Left hindlimb (tissue), 1 donor: ENCODE measurements at regions not wholly inside any gene's neighbourhood (a gene's known extent, or its start where the extent isn't known, plus 50 kb on each side); places are given as distances from the start of the nearest gene placed in this dataset.
"Not testable (repeated sequence)": the region's sequence is repeated elsewhere in the genome, so short reads cannot be mapped to it uniquely, and the experiment has no call there.

ENCODE experiments used
- DNase-seq: peaks from one replicate; pipeline ENCODE4 v3.0.0-alpha.2; 2018

DNA sequence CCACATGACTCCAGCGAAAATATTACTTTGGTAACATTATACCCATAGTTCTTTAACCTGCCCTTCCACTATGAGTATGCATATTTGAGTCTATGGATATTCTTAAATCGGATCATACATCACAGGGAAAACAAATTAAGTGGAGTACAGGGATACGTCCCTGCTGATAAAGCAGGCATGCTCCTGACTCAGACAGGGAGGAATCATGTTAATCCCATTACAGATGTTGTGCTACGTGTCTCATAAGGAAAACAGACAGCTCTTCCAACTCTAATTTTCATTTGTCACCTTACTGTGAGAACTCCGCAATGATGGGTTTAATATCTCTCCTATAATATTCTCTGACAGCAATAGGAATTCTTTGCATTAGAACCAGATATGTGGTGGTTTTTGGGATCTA, 469.5 kb upstream of the POM121L12 start:
- DNase-seq, result no peak

- no peak for DNase-seq
Measured at GRCh38 chr7:52555805-52556204, 479.6 kb upstream of the POM121L12 start.

GRCh38 chr7:52547308-52547910, 488.0 kb upstream of the POM121L12 start:
- no peak for DNase-seq

DNA sequence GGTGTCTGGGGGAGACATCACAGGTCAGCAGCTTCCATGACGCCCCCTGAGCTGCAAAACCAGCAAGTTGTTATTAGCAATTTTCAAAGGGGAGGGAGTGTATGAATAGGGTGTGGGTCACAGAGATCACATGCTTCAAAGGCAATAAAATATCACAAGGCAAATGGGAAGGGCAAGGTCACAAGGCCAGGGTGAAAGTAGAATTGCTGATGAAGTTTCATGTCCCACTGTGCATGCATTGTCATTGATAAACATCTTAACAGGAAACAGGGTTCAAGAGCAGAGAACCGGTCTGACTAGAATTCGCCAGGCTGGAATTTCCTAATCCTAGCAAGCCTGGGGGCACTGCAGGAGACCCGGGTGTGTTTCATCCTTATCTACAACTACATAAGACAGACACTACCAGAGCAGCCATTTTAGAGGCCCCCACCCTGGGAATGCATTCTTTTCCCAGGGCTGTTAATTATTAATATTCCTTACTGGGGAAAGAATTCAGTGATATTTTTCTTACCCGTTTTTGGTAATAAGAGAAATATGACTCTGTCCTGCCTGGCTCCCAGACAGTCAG, 494.2 kb upstream of the POM121L12 start:
- DNase-seq, result not testable (repeated sequence)

GRCh38 chr7:52540041-52540440, 495.4 kb upstream of the POM121L12 start:
- DNase-seq, result no peak

GRCh38 chr7:52539414-52539813, 496.0 kb upstream of the POM121L12 start:
- no peak for DNase-seq

GRCh38 chr7:52537051-52537450, 498.4 kb upstream of the POM121L12 start:
- DNase-seq, result no peak

DNA sequence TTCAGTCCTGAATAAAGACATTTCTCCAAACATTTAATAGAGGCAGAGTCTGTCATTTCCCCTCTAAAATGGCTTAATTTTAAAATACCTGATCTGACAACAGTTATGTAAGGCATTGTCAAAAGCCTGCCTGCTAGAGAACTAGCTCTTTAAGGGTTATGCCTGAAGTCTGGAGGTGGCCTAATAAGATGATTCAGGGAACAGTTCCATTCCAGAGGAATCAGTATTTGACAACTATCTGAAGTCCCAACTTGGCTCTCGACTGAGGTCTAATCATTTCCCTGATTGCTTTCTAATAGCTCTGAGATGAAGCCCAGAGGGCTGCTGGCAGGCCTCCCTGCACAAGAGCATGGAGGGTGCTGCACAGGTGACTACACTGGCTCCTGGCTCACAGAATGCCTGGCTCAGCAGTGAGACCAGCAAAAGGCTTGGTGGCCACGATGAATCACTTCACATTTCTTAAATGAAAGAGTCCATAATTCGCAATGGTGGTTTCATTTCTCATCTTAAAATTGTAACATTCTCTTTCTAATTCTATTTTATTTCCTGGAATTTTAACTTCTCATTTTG, 509.6 kb upstream of the POM121L12 start:
- DNase-seq, result no peak

DNA sequence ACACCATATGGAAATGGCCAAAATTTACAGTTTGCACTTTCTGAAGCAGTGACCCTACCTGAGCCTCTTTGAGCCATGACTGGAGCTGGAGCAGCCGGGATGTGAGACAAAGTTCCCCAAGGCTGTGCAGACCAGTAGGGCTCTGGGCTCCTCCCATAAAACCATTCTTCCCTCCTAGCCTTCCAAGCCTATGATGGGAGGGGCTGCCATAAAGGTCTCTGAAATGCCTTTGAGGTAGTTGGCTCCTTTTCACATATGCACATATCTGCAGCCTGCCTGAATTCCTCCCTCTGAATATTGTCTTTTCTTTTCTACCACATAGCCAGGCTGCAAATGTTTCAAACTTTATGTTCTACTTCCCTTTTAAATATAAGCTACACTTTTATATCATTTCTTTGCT, 516.6 kb upstream of the POM121L12 start:
- DNase-seq, result no peak

- DNase-seq, result no peak
Measured at GRCh38 chr7:52512656-52513055, 522.8 kb upstream of the POM121L12 start.

GRCh38 chr7:52507546-52508255, 527.7 kb upstream of the POM121L12 start:
- DNase-seq, result no peak

DNA sequence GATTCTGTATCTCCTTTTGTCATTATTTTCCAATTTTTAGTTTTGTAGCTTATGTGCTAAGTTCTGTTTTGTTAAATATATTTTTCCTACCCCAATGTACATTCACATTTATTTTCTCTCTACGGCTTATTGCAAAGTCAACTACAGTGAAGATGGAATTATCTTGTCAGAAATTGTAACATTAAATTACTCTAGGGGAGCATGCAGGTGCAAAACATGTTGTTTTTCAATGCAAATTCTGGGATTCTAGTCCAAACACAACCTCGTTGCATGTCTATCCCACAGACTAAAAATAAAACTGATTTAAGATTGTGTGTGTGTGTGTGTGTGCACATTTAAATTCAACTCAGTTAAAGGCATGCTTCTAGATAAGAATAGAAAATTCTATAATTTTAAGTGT, 529.1 kb upstream of the POM121L12 start:
- DNase-seq, result no peak

DNA sequence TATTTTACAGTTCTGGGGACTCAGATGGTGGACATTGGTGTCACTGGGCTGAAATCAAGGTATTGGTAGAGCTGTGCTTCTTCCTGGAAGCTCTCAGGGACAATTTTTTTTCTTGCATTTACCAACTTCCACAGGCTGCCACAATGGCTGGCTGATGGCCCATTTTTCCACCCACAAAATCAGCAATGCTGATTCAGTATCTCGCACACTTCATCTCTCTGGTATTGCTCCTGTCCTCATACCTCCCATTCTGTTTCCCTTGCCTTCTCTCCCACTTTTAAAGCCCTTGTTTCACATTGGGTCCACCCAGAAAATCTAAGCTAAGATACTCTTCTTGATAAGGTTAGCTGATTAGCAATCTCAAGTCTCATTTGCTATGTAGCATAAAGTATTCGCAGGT, 530.9 kb upstream of the POM121L12 start:
- DNase-seq, result no peak

DNA sequence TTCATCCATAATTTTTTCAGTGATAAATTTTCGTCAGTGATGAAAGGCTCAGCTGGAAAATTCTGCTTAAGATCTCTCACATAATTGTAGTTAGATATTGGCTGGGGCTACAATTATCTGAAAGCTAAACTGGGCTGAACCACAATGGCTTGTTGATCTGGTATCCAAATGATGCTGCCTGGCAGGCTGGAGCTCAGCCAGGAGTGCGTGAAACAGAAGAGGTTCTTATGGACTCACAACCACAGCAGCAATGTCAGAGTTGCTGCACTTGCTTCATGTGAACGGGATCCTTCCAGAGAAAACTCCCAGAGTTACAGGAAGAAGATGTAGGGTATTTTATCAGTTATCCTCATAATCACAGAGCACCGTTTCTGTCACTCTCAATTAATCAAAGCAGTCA, 533.2 kb upstream of the POM121L12 start:
- no peak for DNase-seq

GRCh38 chr7:52501696-52502095, 533.7 kb upstream of the POM121L12 start:
- no peak for DNase-seq

GRCh38 chr7:52500841-52501240, 534.6 kb upstream of the POM121L12 start:
- no peak for DNase-seq

GRCh38 chr7:52498366-52498765, 537.1 kb upstream of the POM121L12 start:
- DNase-seq, result peak; percentile 45

- no peak for DNase-seq
Measured at GRCh38 chr7:52486267-52486666, 549.2 kb upstream of the POM121L12 start.

DNA sequence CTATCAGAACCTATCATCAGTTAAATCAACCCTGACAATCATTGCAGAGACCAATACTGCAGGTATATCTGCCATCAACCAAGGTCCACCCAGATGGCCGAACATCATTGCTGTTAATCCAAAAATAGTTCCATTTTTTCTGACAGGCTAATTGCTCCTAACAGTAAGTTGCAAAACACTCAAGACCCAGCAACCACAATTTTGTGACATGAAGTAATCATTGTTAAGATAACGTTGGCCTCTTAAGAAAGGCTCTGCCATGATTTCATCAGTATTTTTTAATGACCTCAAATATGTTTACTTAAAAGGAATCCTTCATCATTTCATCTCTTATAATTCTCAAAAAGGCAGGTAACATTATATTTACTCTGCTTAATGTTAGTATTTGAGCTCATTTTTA, 553.4 kb upstream of the POM121L12 start:
- DNase-seq, result no peak

DNA sequence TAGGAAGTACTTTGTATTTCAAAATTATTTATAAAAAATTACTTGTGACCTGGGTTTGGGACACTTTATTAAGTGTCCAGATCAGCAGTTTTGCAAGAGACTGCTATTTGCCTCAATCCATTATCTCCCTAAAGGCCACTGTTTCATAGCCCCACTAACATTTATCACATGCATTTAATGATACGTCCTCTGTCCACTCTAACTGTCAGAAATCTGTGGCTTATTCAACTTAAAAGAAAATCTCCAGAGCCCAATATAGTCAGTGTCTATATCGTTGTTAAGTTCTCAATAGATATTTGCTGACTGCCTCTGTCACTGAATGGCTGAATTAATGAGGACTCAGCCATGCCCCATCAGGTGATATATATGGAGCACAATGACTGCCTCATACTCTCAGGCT, 553.9 kb upstream of the POM121L12 start:
- no peak for DNase-seq

GRCh38 chr7:52479990-52480389, 555.4 kb upstream of the POM121L12 start:
- DNase-seq, result no peak

DNA sequence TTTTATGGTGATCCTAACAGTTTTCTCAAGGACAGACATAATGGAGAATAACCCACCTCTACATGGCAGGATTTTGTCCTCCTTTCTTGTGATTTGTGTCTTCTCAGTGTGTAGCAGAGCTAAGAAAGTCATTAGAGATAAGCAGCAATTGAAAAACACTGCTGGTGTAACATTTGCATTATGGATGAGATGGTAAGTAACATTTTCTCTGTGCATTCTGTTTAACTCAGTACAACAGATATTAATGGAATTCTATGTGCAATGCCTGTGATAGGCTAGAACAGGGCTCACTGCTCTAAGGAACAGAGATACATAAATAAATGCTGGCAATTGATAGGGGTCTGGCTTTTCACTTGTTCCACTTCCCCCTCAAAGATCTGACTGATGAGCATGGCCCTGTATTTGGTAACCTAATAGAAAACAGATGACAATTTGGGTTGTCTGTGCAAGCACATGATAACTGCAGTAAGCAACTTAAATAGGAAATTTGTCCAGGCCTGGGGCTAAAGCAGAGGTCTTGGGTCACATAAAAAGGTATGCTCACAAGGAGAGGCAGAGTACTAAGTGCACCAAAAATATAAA, 560.3 kb upstream of the POM121L12 start:
- no peak for DNase-seq

DNA sequence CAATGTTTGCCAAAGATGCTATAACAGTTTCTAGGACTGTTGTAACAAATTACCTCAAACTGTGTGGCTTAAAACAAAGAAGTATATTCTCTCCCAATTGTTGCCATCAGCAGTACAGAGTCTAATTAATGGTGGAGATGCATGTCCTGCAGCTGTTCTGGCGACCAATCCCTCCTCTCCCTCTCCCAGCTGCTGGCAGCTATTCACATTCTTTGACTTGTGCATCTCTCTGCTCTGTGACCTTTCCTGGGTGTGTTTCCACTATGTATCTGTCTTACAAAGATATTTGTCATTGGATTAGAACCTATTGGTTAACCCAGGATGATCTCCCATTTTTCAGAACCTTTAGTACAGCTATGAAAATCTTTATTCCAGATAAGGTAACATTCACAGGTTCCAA, 561.7 kb upstream of the POM121L12 start:
- no peak for DNase-seq
